ENCODE measurements at regions not wholly inside any gene's neighbourhood (a gene's known extent, or its start where the extent isn't known, plus 50 kb on each side); places are given as distances from the start of the nearest gene placed in this dataset.
A peak's percentile ranks its signal among the peaks of the same experiment; 100 is the strongest.

DNA sequence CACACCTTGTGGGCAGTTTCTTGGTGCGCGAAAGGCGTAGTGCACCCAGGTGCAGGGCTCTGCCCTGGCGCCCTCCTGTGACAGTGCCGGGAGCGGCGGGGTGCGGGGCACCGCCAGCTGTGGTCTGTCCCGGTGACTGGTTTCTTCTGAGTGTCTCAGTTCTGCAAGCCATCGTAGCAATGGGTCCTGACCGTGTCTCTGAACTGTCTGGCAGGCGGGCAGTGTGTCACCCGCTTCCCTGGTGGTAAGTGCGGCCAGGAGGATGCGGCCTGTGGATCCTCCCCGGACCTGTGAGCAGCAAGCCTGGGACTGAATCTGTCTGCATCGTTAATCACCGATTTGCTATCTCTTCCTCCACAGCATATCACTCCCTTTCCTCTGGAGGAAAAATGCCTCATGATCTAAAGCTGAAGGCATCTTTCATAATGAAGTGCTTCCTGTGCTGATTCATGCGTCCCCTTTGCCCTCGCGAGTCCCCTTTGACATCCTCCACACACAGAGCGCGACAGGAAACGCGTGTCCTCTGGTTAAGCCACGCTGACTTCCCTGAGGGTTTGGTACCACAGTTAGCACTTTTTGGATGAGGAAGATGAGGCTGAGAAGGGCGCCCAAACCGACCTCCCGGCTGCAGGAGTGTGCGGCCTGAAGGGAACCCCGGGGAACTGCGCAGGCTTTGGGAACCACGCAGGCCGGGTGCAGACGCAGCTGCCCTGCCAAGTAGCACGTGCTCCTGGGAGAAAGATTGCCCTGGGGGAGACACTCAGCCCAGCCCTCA is 416.0 kb upstream of the HS6ST1 start:
- DNase-seq: no peak
- TF ChIP-seq, protein P1, sequence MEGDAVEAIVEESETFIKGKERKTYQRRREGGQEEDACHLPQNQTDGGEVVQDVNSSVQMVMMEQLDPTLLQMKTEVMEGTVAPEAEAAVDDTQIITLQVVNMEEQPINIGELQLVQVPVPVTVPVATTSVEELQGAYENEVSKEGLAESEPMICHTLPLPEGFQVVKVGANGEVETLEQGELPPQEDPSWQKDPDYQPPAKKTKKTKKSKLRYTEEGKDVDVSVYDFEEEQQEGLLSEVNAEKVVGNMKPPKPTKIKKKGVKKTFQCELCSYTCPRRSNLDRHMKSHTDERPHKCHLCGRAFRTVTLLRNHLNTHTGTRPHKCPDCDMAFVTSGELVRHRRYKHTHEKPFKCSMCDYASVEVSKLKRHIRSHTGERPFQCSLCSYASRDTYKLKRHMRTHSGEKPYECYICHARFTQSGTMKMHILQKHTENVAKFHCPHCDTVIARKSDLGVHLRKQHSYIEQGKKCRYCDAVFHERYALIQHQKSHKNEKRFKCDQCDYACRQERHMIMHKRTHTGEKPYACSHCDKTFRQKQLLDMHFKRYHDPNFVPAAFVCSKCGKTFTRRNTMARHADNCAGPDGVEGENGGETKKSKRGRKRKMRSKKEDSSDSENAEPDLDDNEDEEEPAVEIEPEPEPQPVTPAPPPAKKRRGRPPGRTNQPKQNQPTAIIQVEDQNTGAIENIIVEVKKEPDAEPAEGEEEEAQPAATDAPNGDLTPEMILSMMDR (IDR thresholded peaks at IDR 0.05; ENCODE audit: partially characterized antibody, unreplicated experiment): no peak
- peaks cover 21% of the 10 kb centered on the region for H3K4me1 Mint-ChIP-seq (ENCODE audit: low read depth, unreplicated experiment)

DNA sequence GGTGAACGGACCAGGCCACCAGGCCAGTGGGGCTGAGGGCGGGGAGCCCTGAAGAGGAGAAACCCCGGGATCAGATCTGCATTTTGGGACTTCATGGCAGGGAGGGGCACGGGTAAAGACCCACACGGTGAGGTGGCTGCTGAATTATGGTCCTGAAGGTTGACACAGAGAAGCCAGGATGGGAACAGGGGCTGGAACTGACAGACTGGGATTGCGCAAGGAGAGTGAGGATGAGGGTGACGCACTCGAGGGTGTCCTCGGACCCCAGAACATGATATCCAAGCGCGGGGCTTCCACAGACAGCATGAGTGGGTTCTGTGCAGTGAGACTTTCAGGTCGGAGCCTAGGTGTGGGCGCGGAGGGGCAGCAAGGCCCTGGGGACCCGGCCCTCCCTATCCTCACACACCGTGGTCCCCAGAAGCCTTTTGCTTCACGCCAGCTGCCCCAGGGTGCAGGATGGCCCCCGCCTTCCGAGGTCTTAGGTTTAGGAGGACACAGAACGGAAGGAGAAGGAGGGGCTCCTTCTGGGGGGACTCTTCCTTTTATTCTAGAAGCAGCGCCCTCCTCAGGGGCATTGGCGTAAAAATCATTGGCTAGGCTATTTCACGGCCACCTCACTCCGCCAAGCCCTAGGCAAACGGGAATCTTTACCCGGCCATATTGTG is 416.8 kb upstream of the HS6ST1 start:
- no peak overlapping the region for H3K27ac Mint-ChIP-seq (ENCODE audit: unreplicated experiment)
- DNase-seq: no peak
- no peaks in the 10 kb centered on the region for H3K36me3 Mint-ChIP-seq (ENCODE audit: unreplicated experiment)

More for the DNA sequence above, 416.0 kb upstream of the HS6ST1 start:
- H3K4me3 Mint-ChIP-seq (ENCODE audit: unreplicated experiment): no peak overlapping the region
- peaks cover 5% of the 10 kb centered on the region for H3K36me3 Mint-ChIP-seq (ENCODE audit: unreplicated experiment)
- peaks cover 2% of the 10 kb centered on the region for H3K9me3 Mint-ChIP-seq (ENCODE audit: unreplicated experiment)
- H3K27me3 Mint-ChIP-seq (ENCODE audit: unreplicated experiment): peaks cover 2% of the 10 kb centered on the region
- H3K27ac Mint-ChIP-seq (ENCODE audit: unreplicated experiment): no peak overlapping the region

DNA sequence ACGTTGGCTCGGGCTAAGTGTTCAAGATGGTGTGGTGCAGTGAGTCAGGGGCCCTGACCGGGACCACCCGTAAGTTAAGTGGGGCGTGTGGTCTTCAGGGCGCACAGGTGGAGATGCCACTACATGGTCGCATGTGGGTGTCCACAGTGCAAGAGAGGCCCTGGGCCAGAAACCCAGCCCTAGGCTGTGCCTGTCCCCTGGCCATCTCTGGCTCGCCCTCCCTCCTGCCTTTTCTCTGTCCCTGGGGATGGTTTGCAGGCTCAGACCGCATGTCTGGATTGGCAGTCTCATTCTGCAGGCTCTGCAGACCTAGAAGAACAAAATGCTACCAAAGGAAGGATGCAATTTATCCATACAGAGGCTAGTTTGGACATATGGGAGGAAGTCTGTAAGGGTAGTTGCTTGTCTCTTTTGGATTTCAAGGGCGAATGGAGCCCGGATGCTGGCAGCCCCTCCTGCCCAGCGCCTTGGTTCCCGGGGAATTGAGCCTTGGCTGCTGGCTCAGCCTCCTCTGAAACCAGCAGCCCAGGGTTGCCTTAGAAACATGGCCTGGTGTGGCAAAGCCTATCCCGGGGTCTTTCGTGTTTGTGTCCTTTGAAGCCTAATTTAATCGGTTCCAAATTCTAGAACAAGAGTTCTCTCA is 417.5 kb upstream of the HS6ST1 start:
- Mint-ChIP-seq H3K36me3 (ENCODE audit: unreplicated experiment) (no peaks in the 10 kb centered on the region), H3K4me3 (ENCODE audit: unreplicated experiment) (no peak overlapping the region), H3K4me1 (ENCODE audit: low read depth, unreplicated experiment) (peaks cover 21% of the 10 kb centered on the region), H3K27ac (ENCODE audit: unreplicated experiment) (no peak overlapping the region), H3K9me3 (ENCODE audit: unreplicated experiment) (peaks cover 2% of the 10 kb centered on the region), H3K27me3 (ENCODE audit: unreplicated experiment) (peaks cover 2% of the 10 kb centered on the region)
- TF ChIP-seq, protein P1 (IDR thresholded peaks at IDR 0.05; ENCODE audit: partially characterized antibody, unreplicated experiment): no peak
- no peak for DNase-seq

More for the DNA sequence above, 416.8 kb upstream of the HS6ST1 start:
- TF ChIP-seq, protein P1 (IDR thresholded peaks at IDR 0.05; ENCODE audit: partially characterized antibody, unreplicated experiment): no peak
- H3K4me1 Mint-ChIP-seq (ENCODE audit: low read depth, unreplicated experiment): peaks cover 21% of the 10 kb centered on the region
- H3K27me3 Mint-ChIP-seq (ENCODE audit: unreplicated experiment): peaks cover 2% of the 10 kb centered on the region
- H3K4me3 Mint-ChIP-seq (ENCODE audit: unreplicated experiment): no peak overlapping the region
- H3K9me3 Mint-ChIP-seq (ENCODE audit: unreplicated experiment): peaks cover 2% of the 10 kb centered on the region

DNA sequence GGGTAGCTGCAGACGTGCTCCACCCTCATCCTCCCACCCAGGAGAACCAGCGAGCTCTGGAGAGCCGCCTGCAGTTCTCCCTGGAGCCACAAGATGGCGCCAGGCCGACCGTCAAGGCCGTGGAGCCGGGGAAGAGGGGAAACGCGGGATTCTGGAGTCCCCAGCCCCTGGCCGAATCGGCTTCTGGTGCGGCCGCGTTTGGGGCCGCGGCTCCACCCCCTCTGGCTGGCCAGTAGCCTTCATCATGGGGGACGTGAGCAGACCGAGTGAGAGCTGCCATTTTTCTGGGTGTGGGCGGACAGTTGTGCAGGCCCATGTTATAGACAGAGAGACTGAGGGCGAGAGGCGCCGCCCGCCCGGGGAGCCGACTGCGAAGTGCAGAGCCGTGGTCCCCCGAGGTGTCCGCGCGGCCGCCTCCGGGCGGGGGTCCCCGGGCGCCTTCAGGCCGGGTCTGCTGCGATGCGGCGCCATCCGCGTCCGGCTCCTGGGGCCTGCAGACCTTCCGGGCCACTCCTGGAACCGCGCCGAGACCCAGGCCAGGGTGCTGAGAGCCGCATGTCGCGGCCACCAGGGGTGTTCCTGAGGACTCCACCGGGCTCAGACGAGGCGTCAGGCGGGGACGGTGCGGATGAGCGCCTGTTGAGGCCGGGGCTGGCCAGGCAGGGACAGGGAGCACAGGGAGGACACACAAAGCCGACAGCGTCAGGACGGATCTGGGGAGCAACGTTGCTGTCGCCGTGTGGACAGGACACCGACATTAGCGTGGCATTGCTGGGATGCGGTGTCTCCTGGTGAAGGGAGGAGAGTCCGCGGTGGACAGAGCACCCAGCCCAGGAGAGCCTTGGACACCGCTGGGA is 418.2 kb upstream of the HS6ST1 start:
- Mint-ChIP-seq H3K27me3 (ENCODE audit: unreplicated experiment) (peaks cover 2% of the 10 kb centered on the region), H3K9me3 (ENCODE audit: unreplicated experiment) (peaks cover 2% of the 10 kb centered on the region), H3K27ac (ENCODE audit: unreplicated experiment) (no peak overlapping the region), H3K36me3 (ENCODE audit: unreplicated experiment) (no peaks in the 10 kb centered on the region), H3K4me1 (ENCODE audit: low read depth, unreplicated experiment) (peaks cover 21% of the 10 kb centered on the region), H3K4me3 (ENCODE audit: unreplicated experiment) (no peak overlapping the region)
- TF ChIP-seq, protein P1 (IDR thresholded peaks at IDR 0.05; ENCODE audit: partially characterized antibody, unreplicated experiment): peak; percentile 100
- peak; percentile 91 for DNase-seq

Measured in glutamatergic neuron (in vitro differentiated cells).